Astrocyte (in vitro differentiated cells and primary cell): ENCODE measurements at regions not wholly inside any gene's neighbourhood (a gene's known extent, or its start where the extent isn't known, plus 50 kb on each side); places are given as distances from the start of the nearest gene placed in this dataset.

ENCODE experiments used
- EZH2 ChIP-seq: IDR thresholded peaks from 2 replicates; pipeline ENCODE4 v1.6.1; 2012; ENCODE audit warnings: mild to moderate bottlenecking, low read length, inconsistent platforms; ENCODE audit not compliant: insufficient read depth
- TF ChIP-seq, protein P1 (sequence below): IDR thresholded peaks from 2 replicates; pipeline ENCODE4 v1.5.1; 2011; ENCODE audit warnings: low read depth, mild to moderate bottlenecking, inconsistent platforms, low read length, moderate library complexity; ENCODE audit not compliant: insufficient read depth

DNA sequence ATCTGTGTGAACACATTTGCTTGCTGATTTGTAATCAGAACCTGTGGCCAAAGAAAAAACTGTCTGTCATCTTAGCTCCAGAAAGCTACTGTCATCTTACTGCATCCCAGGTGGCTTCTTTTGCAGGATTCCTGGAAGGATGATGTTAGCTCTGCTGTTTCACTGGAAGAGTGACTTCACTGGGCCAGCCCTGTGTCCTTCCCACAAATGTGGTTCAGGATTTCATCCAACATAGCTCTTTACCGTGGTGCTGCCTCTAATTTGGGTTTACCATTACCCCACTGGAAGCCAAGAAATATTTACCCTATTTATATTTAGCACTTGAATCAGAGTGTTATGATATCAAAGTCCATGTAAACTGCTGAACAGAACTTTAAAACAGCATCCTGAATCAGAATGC is 501.0 kb downstream of the GADD45G start:
- TF ChIP-seq, protein P1, sequence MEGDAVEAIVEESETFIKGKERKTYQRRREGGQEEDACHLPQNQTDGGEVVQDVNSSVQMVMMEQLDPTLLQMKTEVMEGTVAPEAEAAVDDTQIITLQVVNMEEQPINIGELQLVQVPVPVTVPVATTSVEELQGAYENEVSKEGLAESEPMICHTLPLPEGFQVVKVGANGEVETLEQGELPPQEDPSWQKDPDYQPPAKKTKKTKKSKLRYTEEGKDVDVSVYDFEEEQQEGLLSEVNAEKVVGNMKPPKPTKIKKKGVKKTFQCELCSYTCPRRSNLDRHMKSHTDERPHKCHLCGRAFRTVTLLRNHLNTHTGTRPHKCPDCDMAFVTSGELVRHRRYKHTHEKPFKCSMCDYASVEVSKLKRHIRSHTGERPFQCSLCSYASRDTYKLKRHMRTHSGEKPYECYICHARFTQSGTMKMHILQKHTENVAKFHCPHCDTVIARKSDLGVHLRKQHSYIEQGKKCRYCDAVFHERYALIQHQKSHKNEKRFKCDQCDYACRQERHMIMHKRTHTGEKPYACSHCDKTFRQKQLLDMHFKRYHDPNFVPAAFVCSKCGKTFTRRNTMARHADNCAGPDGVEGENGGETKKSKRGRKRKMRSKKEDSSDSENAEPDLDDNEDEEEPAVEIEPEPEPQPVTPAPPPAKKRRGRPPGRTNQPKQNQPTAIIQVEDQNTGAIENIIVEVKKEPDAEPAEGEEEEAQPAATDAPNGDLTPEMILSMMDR, result no peak
- TF ChIP-seq EZH2, result no peak
